HEK293 (cell line): ENCODE measurements at regions not wholly inside any gene's neighbourhood (a gene's known extent, or its start where the extent isn't known, plus 50 kb on each side); places are given as distances from the start of the nearest gene placed in this dataset.

Experiments
- CTCF ChIP-seq: fragments of 450-650 bp; formaldehyde crosslinking; IDR thresholded peaks from 2 replicates; pipeline ENCODE4 v1.5.1; 2016; ENCODE audit warnings: missing biosample characterization, missing genetic modification characterization
- HOXA7 ChIP-seq: sonication (generic); formaldehyde crosslinking; IDR thresholded peaks from 2 replicates; pipeline ENCODE4 v1.8.1; 2022; ENCODE audit warnings: missing genetic modification reagents, borderline replicate concordance
- PBX3 ChIP-seq: sonication (generic); formaldehyde crosslinking; IDR thresholded peaks from 2 replicates; pipeline ENCODE4 v1.8.1; 2022; ENCODE audit warnings: mild to moderate bottlenecking, moderate library complexity, missing genetic modification reagents
- TCF7L2 ChIP-seq: IDR thresholded peaks from 2 replicates; pipeline ENCODE4 v1.6.1; 2011; ENCODE audit warnings: low read depth, mild to moderate bottlenecking, inconsistent platforms, low read length, moderate library complexity, borderline replicate concordance
- ZBTB21 ChIP-seq: fragments of 450-650 bp; formaldehyde crosslinking; IDR thresholded peaks from 2 replicates; pipeline ENCODE4 v1.5.1; 2017; ENCODE audit warnings: missing biosample characterization, missing genetic modification characterization
- ZBTB7A ChIP-seq: fragments of 450-650 bp; formaldehyde crosslinking; IDR thresholded peaks from 2 replicates; pipeline ENCODE4 v1.5.1; 2016; ENCODE audit warnings: low read depth, missing biosample characterization, missing genetic modification characterization
- ZNF133 ChIP-seq: fragments of 450-650 bp; formaldehyde crosslinking; IDR thresholded peaks from 2 replicates; pipeline ENCODE4 v1.5.1; 2016; ENCODE audit warnings: missing biosample characterization, missing genetic modification characterization
- ZNF146 ChIP-seq: fragments of 450-650 bp; formaldehyde crosslinking; IDR thresholded peaks from 2 replicates; pipeline ENCODE4 v1.5.1; 2016; ENCODE audit warnings: missing biosample characterization, missing genetic modification characterization
- ZNF184 ChIP-seq: fragments of 450-650 bp; IDR thresholded peaks from 2 replicates; pipeline ENCODE4 v1.5.1; 2018; ENCODE audit warnings: missing biosample characterization, mild to moderate bottlenecking, missing genetic modification characterization
- ZNF221 ChIP-seq: fragments of 450-650 bp; formaldehyde crosslinking; IDR thresholded peaks from 2 replicates; pipeline ENCODE4 v1.5.1; 2017; ENCODE audit warnings: missing biosample characterization, missing genetic modification characterization, borderline replicate concordance
- ZNF311 ChIP-seq: fragments of 450-650 bp; formaldehyde crosslinking; IDR thresholded peaks from 2 replicates; pipeline ENCODE4 v1.5.1; 2017; ENCODE audit warnings: missing biosample characterization, missing genetic modification characterization, borderline replicate concordance

DNA sequence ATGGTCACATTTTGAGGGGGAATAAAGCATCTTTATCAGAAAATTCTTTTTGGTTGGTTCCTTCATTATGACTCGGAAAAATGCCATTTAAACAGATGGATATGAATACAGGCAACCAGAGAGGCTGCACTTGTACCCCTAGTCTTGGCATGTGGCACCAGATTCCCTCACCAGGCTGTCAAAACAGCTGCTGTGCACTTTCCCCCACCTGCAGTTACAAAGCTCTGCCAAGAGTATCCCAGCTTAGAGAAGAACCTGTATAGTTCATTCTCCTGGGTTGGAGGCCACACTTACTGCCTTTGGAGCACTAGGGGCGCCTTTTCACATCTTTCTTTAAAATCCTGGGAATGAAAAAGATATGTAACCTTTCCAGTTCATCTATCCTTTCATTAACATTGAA, 190.3 kb downstream of the KIF2B start:
- TF ChIP-seq PBX3 (CRISPR knock-in tag) (no peak), ZNF133 (tag by site-specific recombination) (no peak), ZNF146 (no peak), HOXA7 (CRISPR knock-in tag) (no peak), CTCF (no peak), TCF7L2 (no peak), ZBTB7A (no peak), ZNF221 (tag by site-specific recombination) (no peak), ZBTB21 (no peak), ZNF311 (tag by site-specific recombination) (no peak), ZNF184 (tag by site-specific recombination) (no peak)
